LNCaP clone FGC (cell line): ENCODE measurements at regions not wholly inside any gene's neighbourhood (a gene's known extent, or its start where the extent isn't known, plus 50 kb on each side); places are given as distances from the start of the nearest gene placed in this dataset.

Experiments
- DNase-seq: peaks from one replicate; pipeline ENCODE4 v3.0.0-alpha.2; 2011; ENCODE audit warnings: low read depth
- H3K4me3 ChIP-seq: 2 replicates; pipeline ENCODE4 v1.5.1; 2011; ENCODE audit warnings: mild to moderate bottlenecking, low read depth, low read length, control low read depth
- CTCF ChIP-seq: IDR thresholded peaks from 2 replicates; pipeline ENCODE4 v1.5.1; 2012; ENCODE audit warnings: mild to moderate bottlenecking; ENCODE audit not compliant: control insufficient read depth, insufficient read depth; ENCODE audit errors: extremely low read depth

- no peak for DNase-seq
- no peak overlapping the region for H3K4me3 ChIP-seq
- TF ChIP-seq CTCF: no peak
Measured at GRCh38 chr2:79253243-79253774, 93.8 kb upstream of the REG3A start.

- DNase-seq: no peak
- no peak for TF ChIP-seq CTCF
- no peak overlapping the region for H3K4me3 ChIP-seq
Measured at GRCh38 chr2:79250656-79251055, 91.1 kb upstream of the REG3A start.

GRCh38 chr2:79248776-79249175, 89.2 kb upstream of the REG3A start:
- no peak overlapping the region for H3K4me3 ChIP-seq
- TF ChIP-seq CTCF: no peak
- no peak for DNase-seq

- peak; percentile 25 for DNase-seq
- TF ChIP-seq CTCF: peak; percentile 51
Measured at GRCh38 chr2:79235135-79235534, 75.6 kb upstream of the REG3A start.

GRCh38 chr2:79223539-79223938, 64.0 kb upstream of the REG3A start:
- no peak for DNase-seq
- TF ChIP-seq CTCF: peak; percentile 58
- H3K4me3 ChIP-seq: no peak overlapping the region

More at GRCh38 chr2:79235135-79235534, 75.6 kb upstream of the REG3A start:
- H3K4me3 ChIP-seq: no peak overlapping the region

- peak; percentile 63 for DNase-seq
- H3K4me3 ChIP-seq: no peak overlapping the region
- TF ChIP-seq CTCF: peak; percentile 74
Measured at GRCh38 chr2:79219383-79219988, 59.9 kb upstream of the REG3A start.
